Epithelial cell of esophagus (primary cell): ENCODE measurements at regions not wholly inside any gene's neighbourhood (a gene's known extent, or its start where the extent isn't known, plus 50 kb on each side); places are given as distances from the start of the nearest gene placed in this dataset.

ENCODE experiments used
- DNase-seq: peaks from one replicate; pipeline ENCODE4 v3.0.0; 2010; ENCODE audit warnings: low read depth
- H3K4me3 ChIP-seq: 2 replicates; pipeline ENCODE4 v1.5.1; 2011; ENCODE audit warnings: mild to moderate bottlenecking, low read length, control low read depth
- TF ChIP-seq, protein P1 (sequence below): IDR thresholded peaks from 2 replicates; pipeline ENCODE4 v1.5.1; 2011; ENCODE audit warnings: low read depth, mild to moderate bottlenecking, low read length, control low read depth, inconsistent platforms; ENCODE audit not compliant: insufficient read depth; ENCODE audit errors: missing control alignments

- TF ChIP-seq, protein P1, sequence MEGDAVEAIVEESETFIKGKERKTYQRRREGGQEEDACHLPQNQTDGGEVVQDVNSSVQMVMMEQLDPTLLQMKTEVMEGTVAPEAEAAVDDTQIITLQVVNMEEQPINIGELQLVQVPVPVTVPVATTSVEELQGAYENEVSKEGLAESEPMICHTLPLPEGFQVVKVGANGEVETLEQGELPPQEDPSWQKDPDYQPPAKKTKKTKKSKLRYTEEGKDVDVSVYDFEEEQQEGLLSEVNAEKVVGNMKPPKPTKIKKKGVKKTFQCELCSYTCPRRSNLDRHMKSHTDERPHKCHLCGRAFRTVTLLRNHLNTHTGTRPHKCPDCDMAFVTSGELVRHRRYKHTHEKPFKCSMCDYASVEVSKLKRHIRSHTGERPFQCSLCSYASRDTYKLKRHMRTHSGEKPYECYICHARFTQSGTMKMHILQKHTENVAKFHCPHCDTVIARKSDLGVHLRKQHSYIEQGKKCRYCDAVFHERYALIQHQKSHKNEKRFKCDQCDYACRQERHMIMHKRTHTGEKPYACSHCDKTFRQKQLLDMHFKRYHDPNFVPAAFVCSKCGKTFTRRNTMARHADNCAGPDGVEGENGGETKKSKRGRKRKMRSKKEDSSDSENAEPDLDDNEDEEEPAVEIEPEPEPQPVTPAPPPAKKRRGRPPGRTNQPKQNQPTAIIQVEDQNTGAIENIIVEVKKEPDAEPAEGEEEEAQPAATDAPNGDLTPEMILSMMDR = no peak
- H3K4me3 ChIP-seq = no peak overlapping the region
- DNase-seq = peak; percentile 71
These were observed 123.4 kb downstream of the LY86 start for GRCh38 chr6:6711832-6712448.

DNA sequence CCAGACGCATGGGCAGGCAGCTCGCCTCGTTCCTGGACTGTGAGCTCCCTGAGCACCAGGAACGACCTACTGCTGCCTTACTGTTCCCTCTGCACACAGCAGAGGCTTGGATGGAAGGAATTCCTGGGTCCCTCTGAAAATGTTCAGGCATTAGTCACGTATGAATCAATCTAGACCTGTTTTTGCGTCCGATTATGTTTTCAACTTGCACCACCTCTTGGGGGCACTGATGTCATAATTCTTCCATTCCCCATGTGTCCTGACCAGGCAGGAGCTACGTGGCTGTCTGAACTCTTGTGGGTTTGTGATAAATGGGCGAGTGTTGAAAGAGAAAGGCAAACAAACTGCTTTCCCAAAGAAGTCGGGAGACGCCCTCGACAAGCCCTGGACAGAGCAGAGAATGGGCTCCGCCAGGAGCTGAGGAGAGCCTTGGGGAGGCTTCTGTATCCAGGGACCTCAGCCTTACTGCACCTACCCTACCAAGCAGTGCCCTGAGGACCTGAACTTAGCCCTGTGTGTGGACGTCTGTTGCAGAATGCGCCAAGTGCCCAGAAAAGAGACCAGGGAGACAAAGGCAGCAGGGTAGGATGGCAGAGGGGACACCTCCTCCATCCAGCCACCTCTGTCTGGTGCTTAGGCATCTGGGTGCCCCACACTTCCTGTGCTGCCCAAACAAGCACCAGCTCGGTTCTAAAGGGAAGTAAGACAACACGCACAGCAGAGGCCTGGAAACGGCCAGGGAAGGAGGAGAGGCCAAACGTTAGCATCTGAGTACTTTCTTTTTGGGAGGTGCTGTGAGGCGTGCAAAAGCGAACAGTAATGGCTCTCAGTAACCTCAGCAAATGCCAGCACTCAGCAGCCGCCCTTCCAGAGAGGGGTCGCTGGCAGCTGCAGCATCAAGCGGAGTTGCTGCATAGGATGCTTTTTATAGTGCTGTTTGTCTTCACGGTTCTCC, 124.2 kb downstream of the LY86 start:
- H3K4me3 ChIP-seq = no peak overlapping the region
- peak; percentile 98 for DNase-seq

GRCh38 chr6:6713657-6714056, 125.1 kb downstream of the LY86 start:
- TF ChIP-seq, protein P1 = no peak
- DNase-seq = peak; percentile 68
- no peak overlapping the region for H3K4me3 ChIP-seq

More for the DNA sequence above, 124.2 kb downstream of the LY86 start:
- TF ChIP-seq, protein P1 = peak; percentile 24

GRCh38 chr6:6714118-6714897, 125.8 kb downstream of the LY86 start:
- no peak for DNase-seq
- H3K4me3 ChIP-seq = no peak overlapping the region
- TF ChIP-seq, protein P1 = no peak

GRCh38 chr6:6714953-6715352, 126.4 kb downstream of the LY86 start:
- no peak overlapping the region for H3K4me3 ChIP-seq
- DNase-seq = no peak
- TF ChIP-seq, protein P1 = no peak

DNA sequence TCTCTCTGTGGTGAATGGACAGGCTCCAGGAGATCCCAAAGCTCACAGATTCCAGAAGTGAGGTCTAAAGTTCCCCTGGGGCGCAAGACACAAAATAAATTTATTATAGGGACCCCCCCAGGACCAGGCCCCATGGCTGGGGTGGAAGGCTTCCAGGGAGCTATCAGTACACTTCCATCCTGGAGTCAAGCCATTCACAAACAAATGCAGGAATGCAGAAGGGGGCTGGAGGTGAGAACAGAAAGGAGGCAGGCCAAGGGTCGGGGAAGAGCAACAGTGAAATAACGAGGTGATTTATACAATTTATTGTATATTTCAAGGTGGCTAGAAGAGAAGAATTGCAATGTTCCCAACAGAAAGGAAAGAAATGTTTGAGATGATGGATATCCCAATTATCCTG, 126.9 kb downstream of the LY86 start:
- DNase-seq = no peak
- H3K4me3 ChIP-seq = no peak overlapping the region
- TF ChIP-seq, protein P1 = no peak
